ENCODE measurements at regions not wholly inside any gene's neighbourhood (a gene's known extent, or its start where the extent isn't known, plus 50 kb on each side); places are given as distances from the start of the nearest gene placed in this dataset.

- intact Hi-C loops (cut with DNase I): no loop called here
- no peak for TF ChIP-seq CTCF (IDR thresholded peaks at IDR 0.05)
These were observed 895.6 kb downstream of the TTLL7 start for GRCh38 chr1:83103341-83103740.

GRCh38 chr1:83102630-83103071, 896.3 kb downstream of the TTLL7 start:
- ATAC-seq (peak in 1 of 2 donors; percentile 26), DNase-seq (no peak)
- intact Hi-C loops (cut with DNase I): no loop called here

More at GRCh38 chr1:83103341-83103740, 895.6 kb downstream of the TTLL7 start:
- H3K36me3 ChIP-seq: no peaks in the 10 kb centered on the region
- no peak overlapping the region for H3K27ac ChIP-seq
- H3K9me3 ChIP-seq: no peaks in the 10 kb centered on the region
- ATAC-seq (no peak), DNase-seq (no peak)
- no peak overlapping the region for H3K4me3 ChIP-seq
- no peaks in the 10 kb centered on the region for H3K4me1 ChIP-seq
- H3K27me3 ChIP-seq (ENCODE audit: low read depth): no peaks in the 10 kb centered on the region

GRCh38 chr1:83101406-83101805, 897.5 kb downstream of the TTLL7 start:
- Histone ChIP-seq H3K27me3 (ENCODE audit: low read depth) (no peaks in the 10 kb centered on the region), H3K9me3 (no peaks in the 10 kb centered on the region), H3K4me1 (no peaks in the 10 kb centered on the region), H3K27ac (no peak overlapping the region), H3K36me3 (no peaks in the 10 kb centered on the region), H3K4me3 (no peak overlapping the region)
- intact Hi-C loops (cut with DNase I): no loop called here
- ATAC-seq (no peak), DNase-seq (no peak)
- no peak for TF ChIP-seq CTCF (IDR thresholded peaks at IDR 0.05)

More at GRCh38 chr1:83102630-83103071, 896.3 kb downstream of the TTLL7 start:
- Histone ChIP-seq H3K4me3 (no peak overlapping the region), H3K27me3 (ENCODE audit: low read depth) (no peaks in the 10 kb centered on the region), H3K9me3 (no peaks in the 10 kb centered on the region), H3K36me3 (no peaks in the 10 kb centered on the region), H3K27ac (no peak overlapping the region), H3K4me1 (no peaks in the 10 kb centered on the region)
- no peak for TF ChIP-seq CTCF (IDR thresholded peaks at IDR 0.05)

DNA sequence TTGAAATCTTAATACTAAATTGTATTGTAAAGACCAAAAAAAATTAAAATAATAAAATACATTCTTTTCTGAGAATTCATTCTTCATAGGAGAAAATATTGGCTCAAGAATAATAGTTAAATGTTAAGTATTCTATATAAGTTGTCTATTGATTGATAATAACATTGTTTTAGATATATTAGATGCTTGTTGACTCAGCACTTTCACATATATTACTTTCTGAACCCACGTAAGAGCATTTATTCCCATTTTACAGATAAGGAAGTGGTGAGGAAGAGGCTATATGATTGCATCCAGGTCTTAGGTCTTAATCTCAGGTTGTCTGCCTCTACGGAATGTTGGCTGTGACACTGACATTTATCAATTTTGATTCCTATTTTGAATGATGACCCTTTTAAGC, 898.8 kb downstream of the TTLL7 start:
- intact Hi-C loops (cut with DNase I): no loop called here
- ATAC-seq (no peak), DNase-seq (no peak)
- Histone ChIP-seq H3K27ac (no peak overlapping the region), H3K36me3 (no peaks in the 10 kb centered on the region), H3K27me3 (ENCODE audit: low read depth) (no peaks in the 10 kb centered on the region), H3K9me3 (no peaks in the 10 kb centered on the region), H3K4me1 (no peaks in the 10 kb centered on the region), H3K4me3 (no peak overlapping the region)
- TF ChIP-seq CTCF (IDR thresholded peaks at IDR 0.05): no peak

- intact Hi-C loops (cut with DNase I): no loop called here
- H3K27me3 ChIP-seq (ENCODE audit: low read depth): no peaks in the 10 kb centered on the region
- no peak overlapping the region for H3K27ac ChIP-seq
- ATAC-seq (no peak), DNase-seq (no peak)
- no peaks in the 10 kb centered on the region for H3K36me3 ChIP-seq
- no peak for TF ChIP-seq CTCF (IDR thresholded peaks at IDR 0.05)
- H3K4me1 ChIP-seq: no peaks in the 10 kb centered on the region
- no peaks in the 10 kb centered on the region for H3K9me3 ChIP-seq
- no peak overlapping the region for H3K4me3 ChIP-seq
These were observed 900.1 kb downstream of the TTLL7 start for GRCh38 chr1:83098791-83099190.

- DNase-seq (no peak), ATAC-seq (no peak)
- no peaks in the 10 kb centered on the region for H3K27me3 ChIP-seq (ENCODE audit: low read depth)
- H3K36me3 ChIP-seq: no peaks in the 10 kb centered on the region
- H3K4me3 ChIP-seq: no peak overlapping the region
- TF ChIP-seq CTCF (IDR thresholded peaks at IDR 0.05): no peak
- no peaks in the 10 kb centered on the region for H3K9me3 ChIP-seq
- intact Hi-C loops (cut with DNase I): no loop called here
- H3K4me1 ChIP-seq: no peaks in the 10 kb centered on the region
- no peak overlapping the region for H3K27ac ChIP-seq
These were observed 900.8 kb downstream of the TTLL7 start for GRCh38 chr1:83098131-83098530.
